IPS-15b (cell line): ENCODE measurements at regions not wholly inside any gene's neighbourhood (a gene's known extent, or its start where the extent isn't known, plus 50 kb on each side); places are given as distances from the start of the nearest gene placed in this dataset.

ENCODE experiments used
- H3K27me3 ChIP-seq: one replicate; pipeline ENCODE4 v1.6.1; 2013; ENCODE audit warnings: low read length; ENCODE audit not compliant: control insufficient read depth, insufficient read depth
- H3K36me3 ChIP-seq: one replicate; pipeline ENCODE4 v1.6.1; 2013; ENCODE audit warnings: low read length; ENCODE audit not compliant: control insufficient read depth, insufficient read depth
- H3K4me1 ChIP-seq: one replicate; pipeline ENCODE4 v1.6.1; 2013; ENCODE audit warnings: mild to moderate bottlenecking, low read length; ENCODE audit not compliant: control insufficient read depth, insufficient read depth
- H3K4me3 ChIP-seq: one replicate; pipeline ENCODE4 v1.5.1; 2013; ENCODE audit warnings: low read depth, low read length
- H3K9ac ChIP-seq: one replicate; pipeline ENCODE4 v1.6.1; 2013; ENCODE audit warnings: low read depth, mild to moderate bottlenecking, low read length
- H3K9me3 ChIP-seq: one replicate; pipeline ENCODE4 v1.6.1; 2013; ENCODE audit warnings: mild to moderate bottlenecking, low read length; ENCODE audit not compliant: control insufficient read depth, insufficient read depth

GRCh38 chr2:66966631-66967030 lies 430.5 kb upstream of the ETAA1 start:
- H3K9me3 ChIP-seq: no peaks in the 10 kb centered on the region
- no peak overlapping the region for H3K9ac ChIP-seq
- H3K4me1 ChIP-seq: peaks cover 3% of the 10 kb centered on the region
- H3K27me3 ChIP-seq: no peaks in the 10 kb centered on the region
- no peak overlapping the region for H3K4me3 ChIP-seq
- no peaks in the 10 kb centered on the region for H3K36me3 ChIP-seq

GRCh38 chr2:66968946-66969345 lies 428.2 kb upstream of the ETAA1 start:
- Histone ChIP-seq H3K4me1 (no peaks in the 10 kb centered on the region), H3K36me3 (no peaks in the 10 kb centered on the region), H3K4me3 (no peak overlapping the region), H3K9ac (no peak overlapping the region), H3K27me3 (no peaks in the 10 kb centered on the region), H3K9me3 (no peaks in the 10 kb centered on the region)

- no peaks in the 10 kb centered on the region for H3K9me3 ChIP-seq
- no peaks in the 10 kb centered on the region for H3K4me1 ChIP-seq
- no peak overlapping the region for H3K4me3 ChIP-seq
- no peak overlapping the region for H3K9ac ChIP-seq
- H3K36me3 ChIP-seq: no peaks in the 10 kb centered on the region
- H3K27me3 ChIP-seq: no peaks in the 10 kb centered on the region
Measured at GRCh38 chr2:66981074-66981473, 416.1 kb upstream of the ETAA1 start.

GRCh38 chr2:66982766-66983165 lies 414.4 kb upstream of the ETAA1 start:
- Histone ChIP-seq H3K9me3 (no peaks in the 10 kb centered on the region), H3K4me3 (no peak overlapping the region), H3K36me3 (no peaks in the 10 kb centered on the region), H3K27me3 (no peaks in the 10 kb centered on the region), H3K9ac (no peak overlapping the region), H3K4me1 (no peaks in the 10 kb centered on the region)

GRCh38 chr2:66984864-66985263 lies 412.3 kb upstream of the ETAA1 start:
- Histone ChIP-seq H3K36me3 (no peaks in the 10 kb centered on the region), H3K9me3 (no peaks in the 10 kb centered on the region), H3K4me3 (no peak overlapping the region), H3K27me3 (no peaks in the 10 kb centered on the region), H3K9ac (no peak overlapping the region), H3K4me1 (no peaks in the 10 kb centered on the region)

- H3K9ac ChIP-seq: no peak overlapping the region
- no peaks in the 10 kb centered on the region for H3K36me3 ChIP-seq
- H3K4me1 ChIP-seq: no peaks in the 10 kb centered on the region
- H3K9me3 ChIP-seq: no peaks in the 10 kb centered on the region
- no peaks in the 10 kb centered on the region for H3K27me3 ChIP-seq
- H3K4me3 ChIP-seq: no peak overlapping the region
Measured at GRCh38 chr2:66985906-66986305, 411.2 kb upstream of the ETAA1 start.

- H3K27me3 ChIP-seq: no peaks in the 10 kb centered on the region
- no peak overlapping the region for H3K4me3 ChIP-seq
- no peaks in the 10 kb centered on the region for H3K9me3 ChIP-seq
- H3K9ac ChIP-seq: no peak overlapping the region
- H3K4me1 ChIP-seq: no peaks in the 10 kb centered on the region
- no peaks in the 10 kb centered on the region for H3K36me3 ChIP-seq
Measured at GRCh38 chr2:66987733-66988132, 409.4 kb upstream of the ETAA1 start.

GRCh38 chr2:66994654-66995053 lies 402.5 kb upstream of the ETAA1 start:
- Histone ChIP-seq H3K9me3 (no peaks in the 10 kb centered on the region), H3K4me3 (no peak overlapping the region), H3K36me3 (no peaks in the 10 kb centered on the region), H3K4me1 (no peaks in the 10 kb centered on the region), H3K9ac (no peak overlapping the region), H3K27me3 (no peaks in the 10 kb centered on the region)

- H3K4me3 ChIP-seq: no peak overlapping the region
- H3K27me3 ChIP-seq: no peaks in the 10 kb centered on the region
- no peaks in the 10 kb centered on the region for H3K4me1 ChIP-seq
- no peaks in the 10 kb centered on the region for H3K9me3 ChIP-seq
- H3K36me3 ChIP-seq: no peaks in the 10 kb centered on the region
- H3K9ac ChIP-seq: no peak overlapping the region
Measured at GRCh38 chr2:66995636-66996035, 401.5 kb upstream of the ETAA1 start.

GRCh38 chr2:67002618-67003371 lies 394.3 kb upstream of the ETAA1 start:
- no peaks in the 10 kb centered on the region for H3K9me3 ChIP-seq
- no peak overlapping the region for H3K4me3 ChIP-seq

GRCh38 chr2:67006373-67006960 lies 390.7 kb upstream of the ETAA1 start:
- no peaks in the 10 kb centered on the region for H3K4me1 ChIP-seq
- no peaks in the 10 kb centered on the region for H3K9me3 ChIP-seq
- no peaks in the 10 kb centered on the region for H3K27me3 ChIP-seq
- no peak overlapping the region for H3K4me3 ChIP-seq
- no peaks in the 10 kb centered on the region for H3K36me3 ChIP-seq
- H3K9ac ChIP-seq: no peak overlapping the region

More at GRCh38 chr2:67002618-67003371, 394.3 kb upstream of the ETAA1 start:
- H3K36me3 ChIP-seq: no peaks in the 10 kb centered on the region
- no peaks in the 10 kb centered on the region for H3K4me1 ChIP-seq
- H3K9ac ChIP-seq: no peak overlapping the region
- no peaks in the 10 kb centered on the region for H3K27me3 ChIP-seq

- H3K4me3 ChIP-seq: no peak overlapping the region
- H3K9ac ChIP-seq: no peak overlapping the region
- no peaks in the 10 kb centered on the region for H3K4me1 ChIP-seq
- no peaks in the 10 kb centered on the region for H3K9me3 ChIP-seq
- no peaks in the 10 kb centered on the region for H3K27me3 ChIP-seq
- H3K36me3 ChIP-seq: no peaks in the 10 kb centered on the region
Measured at GRCh38 chr2:67008155-67008554, 389.0 kb upstream of the ETAA1 start.
